ENCODE measurements at regions not wholly inside any gene's neighbourhood (a gene's known extent, or its start where the extent isn't known, plus 50 kb on each side); places are given as distances from the start of the nearest gene placed in this dataset.

DNA sequence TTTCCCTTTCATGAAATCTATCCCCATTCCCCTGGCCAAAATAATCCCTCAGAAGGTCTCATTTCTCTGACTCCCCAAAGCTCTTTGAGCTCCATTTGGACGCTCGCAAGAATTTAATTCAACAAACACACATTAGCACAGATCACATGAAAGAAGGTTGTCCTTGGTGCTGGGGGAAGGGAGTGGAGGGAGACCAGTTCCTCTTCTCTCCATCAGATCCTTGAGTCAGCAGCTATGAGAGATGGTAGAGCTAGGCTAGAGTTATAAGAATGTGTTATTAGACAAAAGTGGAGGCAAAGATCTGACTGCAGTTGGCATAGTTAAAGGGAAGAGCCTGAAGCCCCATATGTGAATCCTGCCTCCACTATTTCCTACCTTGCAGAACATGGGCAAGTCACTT, 184.2 kb upstream of the CDYL start:
- intact Hi-C loops (cut with micrococcal nuclease; ENCODE audit: unreplicated experiment): no loop called here
- CTCF ChIA-PET (ENCODE audit: unreplicated experiment): no interaction called here

DNA sequence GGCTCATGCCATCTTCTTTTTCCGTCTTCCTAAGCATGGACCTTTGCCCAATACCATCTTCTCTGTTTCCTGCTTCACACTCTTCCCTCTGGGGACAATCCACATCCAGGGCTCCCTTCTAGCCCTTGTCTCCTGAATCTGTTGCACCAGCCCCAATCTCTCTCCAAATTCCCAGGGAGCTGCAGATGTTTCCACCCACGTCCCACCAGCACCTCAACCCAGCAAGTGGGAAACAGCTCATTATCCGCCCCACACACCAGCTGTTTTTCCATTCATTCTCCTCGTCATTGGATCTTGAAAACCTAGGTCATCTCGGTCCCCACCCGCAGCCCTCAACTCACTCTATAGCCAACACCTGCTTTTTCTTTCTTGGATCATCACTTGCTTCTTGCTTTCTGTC, 185.0 kb upstream of the CDYL start:
- no peaks in the 10 kb centered on the region for H3K9me3 ChIP-seq (ENCODE audit: low read length)
- ChIA-PET POLR2A (no interaction called here), CTCF (ENCODE audit: unreplicated experiment) (no interaction called here)
- no peak for DNase-seq (ENCODE audit: low spot score)
- no TSS peak for BruUV-seq (replicated peaks)
- intact Hi-C loops (cut with micrococcal nuclease; ENCODE audit: unreplicated experiment): no loop called here
- H3K36me3 ChIP-seq (ENCODE audit: insufficient read depth, low read length): no peaks in the 10 kb centered on the region
- H3K4me3 ChIP-seq (ENCODE audit: low read depth, low read length, poor library complexity, severe bottlenecking): no peak overlapping the region
- no peak for TF ChIP-seq EZH2phosphoT487 (IDR thresholded peaks at IDR 0.05; ENCODE audit: borderline replicate concordance, low read depth, low read length)
- no peaks in the 10 kb centered on the region for H3K4me1 ChIP-seq (ENCODE audit: insufficient read depth, low read length, poor library complexity, severe bottlenecking)
- H4K20me1 ChIP-seq (ENCODE audit: insufficient read depth, low read length): no peaks in the 10 kb centered on the region
- no peaks in the 10 kb centered on the region for H3K9me2 ChIP-seq (ENCODE audit: insufficient read depth, low read length)
- H2AFZ ChIP-seq (ENCODE audit: low read length): no peak overlapping the region
- H3K79me2 ChIP-seq (ENCODE audit: insufficient read depth, low read depth, low read length): no peaks in the 10 kb centered on the region
- no peak overlapping the region for H3K4me2 ChIP-seq (ENCODE audit: low read length)
- no peak overlapping the region for H3K27ac ChIP-seq (ENCODE audit: low read depth, low read length, poor library complexity, severe bottlenecking)

More for the DNA sequence above, 184.2 kb upstream of the CDYL start:
- H3K9me3 ChIP-seq (ENCODE audit: low read length): no peaks in the 10 kb centered on the region
- no peak overlapping the region for H3K4me2 ChIP-seq (ENCODE audit: low read length)
- H3K9me2 ChIP-seq (ENCODE audit: insufficient read depth, low read length): no peaks in the 10 kb centered on the region
- H2AFZ ChIP-seq (ENCODE audit: low read length): no peak overlapping the region
- POLR2A ChIA-PET: no interaction called here
- BruUV-seq (replicated peaks): no TSS peak
- H4K20me1 ChIP-seq (ENCODE audit: insufficient read depth, low read length): no peaks in the 10 kb centered on the region
- H3K27ac ChIP-seq (ENCODE audit: low read depth, low read length, poor library complexity, severe bottlenecking): no peak overlapping the region
- H3K4me3 ChIP-seq (ENCODE audit: low read depth, low read length, poor library complexity, severe bottlenecking): no peak overlapping the region
- TF ChIP-seq, protein P1, sequence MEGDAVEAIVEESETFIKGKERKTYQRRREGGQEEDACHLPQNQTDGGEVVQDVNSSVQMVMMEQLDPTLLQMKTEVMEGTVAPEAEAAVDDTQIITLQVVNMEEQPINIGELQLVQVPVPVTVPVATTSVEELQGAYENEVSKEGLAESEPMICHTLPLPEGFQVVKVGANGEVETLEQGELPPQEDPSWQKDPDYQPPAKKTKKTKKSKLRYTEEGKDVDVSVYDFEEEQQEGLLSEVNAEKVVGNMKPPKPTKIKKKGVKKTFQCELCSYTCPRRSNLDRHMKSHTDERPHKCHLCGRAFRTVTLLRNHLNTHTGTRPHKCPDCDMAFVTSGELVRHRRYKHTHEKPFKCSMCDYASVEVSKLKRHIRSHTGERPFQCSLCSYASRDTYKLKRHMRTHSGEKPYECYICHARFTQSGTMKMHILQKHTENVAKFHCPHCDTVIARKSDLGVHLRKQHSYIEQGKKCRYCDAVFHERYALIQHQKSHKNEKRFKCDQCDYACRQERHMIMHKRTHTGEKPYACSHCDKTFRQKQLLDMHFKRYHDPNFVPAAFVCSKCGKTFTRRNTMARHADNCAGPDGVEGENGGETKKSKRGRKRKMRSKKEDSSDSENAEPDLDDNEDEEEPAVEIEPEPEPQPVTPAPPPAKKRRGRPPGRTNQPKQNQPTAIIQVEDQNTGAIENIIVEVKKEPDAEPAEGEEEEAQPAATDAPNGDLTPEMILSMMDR (conservative IDR thresholded peaks at IDR 0.05; ENCODE audit: low read length): no peak
- TF ChIP-seq EZH2phosphoT487 (IDR thresholded peaks at IDR 0.05; ENCODE audit: borderline replicate concordance, low read depth, low read length): no peak
- DNase-seq (ENCODE audit: low spot score): no peak
- H3K79me2 ChIP-seq (ENCODE audit: insufficient read depth, low read depth, low read length): no peaks in the 10 kb centered on the region
- H3K36me3 ChIP-seq (ENCODE audit: insufficient read depth, low read length): no peaks in the 10 kb centered on the region
- H3K4me1 ChIP-seq (ENCODE audit: insufficient read depth, low read length, poor library complexity, severe bottlenecking): no peaks in the 10 kb centered on the region

DNA sequence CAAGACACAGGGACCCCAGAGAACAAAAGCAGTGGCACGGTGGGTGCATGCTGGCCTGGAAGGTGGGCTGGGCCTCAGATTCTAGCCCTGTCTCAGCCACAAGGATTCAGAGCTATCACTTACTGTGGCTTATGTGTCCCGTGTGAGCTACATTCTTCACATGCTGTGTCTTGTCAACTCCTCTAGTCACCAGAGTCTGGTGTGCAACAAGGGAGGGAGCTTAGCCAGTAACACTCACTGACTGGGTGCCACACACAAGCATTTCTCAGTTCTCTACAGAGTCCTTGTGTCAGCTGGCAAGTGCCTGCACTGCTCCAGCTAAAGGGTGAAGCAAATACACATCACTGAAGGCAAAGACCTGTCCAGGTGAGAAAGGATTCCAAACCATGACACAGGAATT, 186.9 kb upstream of the CDYL start:
- Histone ChIP-seq H3K4me1 (ENCODE audit: insufficient read depth, low read length, poor library complexity, severe bottlenecking) (no peaks in the 10 kb centered on the region), H2AFZ (ENCODE audit: low read length) (no peak overlapping the region), H3K4me2 (ENCODE audit: low read length) (no peak overlapping the region), H3K27ac (ENCODE audit: low read depth, low read length, poor library complexity, severe bottlenecking) (no peak overlapping the region), H3K9me3 (ENCODE audit: low read length) (no peaks in the 10 kb centered on the region), H3K9me2 (ENCODE audit: insufficient read depth, low read length) (no peaks in the 10 kb centered on the region), H3K36me3 (ENCODE audit: insufficient read depth, low read length) (no peaks in the 10 kb centered on the region), H3K4me3 (ENCODE audit: low read depth, low read length, poor library complexity, severe bottlenecking) (no peak overlapping the region), H3K79me2 (ENCODE audit: insufficient read depth, low read depth, low read length) (no peaks in the 10 kb centered on the region), H4K20me1 (ENCODE audit: insufficient read depth, low read length) (no peaks in the 10 kb centered on the region)
- ChIA-PET POLR2A (no interaction called here), CTCF (ENCODE audit: unreplicated experiment) (interaction anchor here (0.6 kb wide), 1 partner anchor 21 kb away, joined by 4 read pairs; no protein-coding TSS in a partner anchor)
- no peak for DNase-seq (ENCODE audit: low spot score)
- intact Hi-C loops (cut with micrococcal nuclease; ENCODE audit: unreplicated experiment): no loop called here
- BruUV-seq (replicated peaks): no TSS peak
- TF ChIP-seq EZH2phosphoT487 (IDR thresholded peaks at IDR 0.05; ENCODE audit: borderline replicate concordance, low read depth, low read length): no peak
- TF ChIP-seq, protein P1 (conservative IDR thresholded peaks at IDR 0.05; ENCODE audit: low read length): no peak
